HepG2 (cell line): ENCODE measurements at regions not wholly inside any gene's neighbourhood (a gene's known extent, or its start where the extent isn't known, plus 50 kb on each side); places are given as distances from the start of the nearest gene placed in this dataset.

Experiments
- ATF4 ChIP-seq, 2 experiments: fragments of 450-650 bp in 1 of 2; sonication (generic) in 1 of 2; formaldehyde crosslinking; IDR thresholded peaks; 2 replicates each; pipeline versions ENCODE4 v1.5.0 to v1.8.0; 2020 to 2022; ENCODE audit warnings: mild to moderate bottlenecking in 1 of 2, missing genetic modification reagents in 1 of 2
- ATF5 ChIP-seq: sonication (generic); formaldehyde crosslinking; IDR thresholded peaks from 2 replicates; pipeline ENCODE4 v1.4.0; 2020; ENCODE audit warnings: mild to moderate bottlenecking, low read depth, missing genetic modification reagents
- CC2D1A ChIP-seq: sonication (generic); formaldehyde crosslinking; IDR thresholded peaks from 2 replicates; pipeline ENCODE4 v1.8.1; 2023; ENCODE audit warnings: mild to moderate bottlenecking, missing genetic modification reagents
- CEBPB ChIP-seq: IDR thresholded peaks from 2 replicates; pipeline ENCODE4 v1.6.1; 2011; ENCODE audit warnings: low read depth, low read length, improper control_type of control experiment, borderline replicate concordance
- CEBPG ChIP-seq: IDR thresholded peaks from 2 replicates; pipeline ENCODE4 v1.6.1; 2016
- EP300 ChIP-seq, 3 experiments: sonication (generic) in 1 of 3; formaldehyde crosslinking in 1 of 3; IDR thresholded peaks; 2 replicates each; pipeline versions ENCODE4 v1.5.1 to v1.6.1; 2011 to 2020; ENCODE audit warnings: low read depth in 2 of 3, low read length in 2 of 3, borderline replicate concordance in 1 of 3, improper control_type of control experiment in 1 of 3, mild to moderate bottlenecking in 1 of 3, missing genetic modification reagents in 1 of 3, moderate library complexity in 1 of 3
- ERF ChIP-seq: IDR thresholded peaks from 2 replicates; pipeline ENCODE4 v1.6.1; 2018; ENCODE audit warnings: missing biosample characterization, missing genetic modification reagents
- FOXO1 ChIP-seq: sonication (generic); formaldehyde crosslinking; IDR thresholded peaks from 2 replicates; pipeline ENCODE4 v1.4.0; 2020; ENCODE audit warnings: missing genetic modification reagents
- GATAD2A ChIP-seq: IDR thresholded peaks from 2 replicates; pipeline ENCODE4 v1.6.1; 2016
- ISL2 ChIP-seq: sonication (generic); formaldehyde crosslinking; IDR thresholded peaks from 2 replicates; pipeline ENCODE4 v1.5.0; 2020; ENCODE audit warnings: missing genetic modification reagents
- KLF9 ChIP-seq: IDR thresholded peaks from 2 replicates; pipeline ENCODE4 v1.6.1; 2016; ENCODE audit warnings: low read depth
- MED1 ChIP-seq: sonication (generic); formaldehyde crosslinking; IDR thresholded peaks from 2 replicates; pipeline ENCODE4 v1.4.0; 2020; ENCODE audit warnings: missing genetic modification reagents
- NR2F6 ChIP-seq, 2 experiments: IDR thresholded peaks; 2 replicates each; pipeline ENCODE4 v1.6.1; 2016; ENCODE audit warnings: antibody characterized with exemption in 1 of 2, mild to moderate bottlenecking in 1 of 2
- PAXIP1 ChIP-seq: sonication (generic); formaldehyde crosslinking; conservative IDR thresholded peaks from 2 replicates; pipeline ENCODE4 v1.4.0; 2020; ENCODE audit warnings: mild to moderate bottlenecking, missing genetic modification reagents, moderate library complexity
- SIX4 ChIP-seq: sonication (generic); formaldehyde crosslinking; IDR thresholded peaks from 2 replicates; pipeline ENCODE4 v1.4.0; 2020; ENCODE audit warnings: missing genetic modification reagents
- SOX13 ChIP-seq, 3 experiments: fragments of 450-650 bp in 1 of 3; sonication (generic) in 1 of 3; formaldehyde crosslinking in 1 of 3; IDR thresholded peaks in 2 of 3; conservative IDR thresholded peaks in 1 of 3; 2 replicates each; pipeline versions ENCODE4 v1.5.0 to v1.6.1; 2016 to 2020; ENCODE audit warnings: antibody characterized with exemption in 1 of 3, mild to moderate bottlenecking in 1 of 3, missing compliant biosample characterization in 1 of 3, missing genetic modification reagents in 1 of 3, moderate library complexity in 1 of 3
- SOX6 ChIP-seq, 2 experiments: fragments of 450-650 bp in 1 of 2; sonication (generic) in 1 of 2; formaldehyde crosslinking in 1 of 2; IDR thresholded peaks; 2 replicates each; pipeline versions ENCODE4 v1.4.0 to v1.6.1; 2017 to 2020; ENCODE audit warnings: antibody characterized with exemption in 1 of 2, mild to moderate bottlenecking in 1 of 2, missing genetic modification reagents in 1 of 2
- ZEB1 ChIP-seq: IDR thresholded peaks from 2 replicates; pipeline ENCODE4 v1.6.1; 2012; ENCODE audit warnings: mild to moderate bottlenecking, low read depth, inconsistent platforms; ENCODE audit not compliant: insufficient replicate concordance
- ZNF101 ChIP-seq: sonication (generic); formaldehyde crosslinking; IDR thresholded peaks from 2 replicates; pipeline ENCODE4 v1.4.0; 2020; ENCODE audit warnings: mild to moderate bottlenecking, low read depth, missing genetic modification reagents, borderline replicate concordance
- ZNF234 ChIP-seq: sonication (generic); formaldehyde crosslinking; conservative IDR thresholded peaks from 2 replicates; pipeline ENCODE4 v1.5.1; 2020; ENCODE audit warnings: mild to moderate bottlenecking, missing genetic modification reagents
- ZNF383 ChIP-seq: sonication (generic); formaldehyde crosslinking; IDR thresholded peaks from 2 replicates; pipeline ENCODE4 v1.4.0; 2020; ENCODE audit warnings: missing genetic modification reagents, mild to moderate bottlenecking, borderline replicate concordance
- ZNF747 ChIP-seq: sonication (generic); formaldehyde crosslinking; IDR thresholded peaks from 2 replicates; pipeline ENCODE4 v1.8.1; 2023; ENCODE audit warnings: missing genetic modification reagents, mild to moderate bottlenecking, borderline replicate concordance
- ZNF782 ChIP-seq: sonication (generic); formaldehyde crosslinking; IDR thresholded peaks from 2 replicates; pipeline ENCODE4 v1.4.0; 2020; ENCODE audit warnings: missing genetic modification reagents, mild to moderate bottlenecking, borderline replicate concordance
- TF ChIP-seq, protein P1 (sequence below): sonication (generic); formaldehyde crosslinking; IDR thresholded peaks from 2 replicates; pipeline ENCODE4 v1.4.0; 2020; ENCODE audit warnings: missing genetic modification reagents

GRCh38 chr10:120368927-120369326, 88.1 kb upstream of the PLPP4 start (continued):
- peak; percentile 49; the same call in 1 of the 2 replicates for TF ChIP-seq ISL2 (CRISPR knock-in tag)
- TF ChIP-seq FOXO1 (CRISPR knock-in tag), result 0 out of 2 replicates have a peak, but pooled peaks have one; percentile 30
- peak; percentile 60 for TF ChIP-seq CEBPG
- TF ChIP-seq CEBPB, result peak; percentile 89
- no peak for TF ChIP-seq SOX6 (IDR thresholded peaks at IDR 0.05)
- TF ChIP-seq SOX6 (CRISPR knock-in tag; IDR thresholded peaks at IDR 0.05), result peak; percentile 46; the same call in 1 of the 2 replicates
- TF ChIP-seq EP300 (IDR thresholded peaks at IDR 0.05; ENCODE audit: low read depth in 2 of 2, low read length in 2 of 2), result peak in 1 of 2 experiments; percentile 34; a peak in 1 of 4 replicates
- no peak for TF ChIP-seq EP300 (CRISPR knock-in tag; IDR thresholded peaks at IDR 0.05; ENCODE audit: borderline replicate concordance)
- no peak for TF ChIP-seq KLF9 (CRISPR knock-in tag)
- 0 out of 2 replicates have a peak, but pooled peaks have one; percentile 14 for TF ChIP-seq MED1
- no peak for TF ChIP-seq ZNF101 (CRISPR knock-in tag)
- TF ChIP-seq CC2D1A (CRISPR knock-in tag), result no peak
- no peak for TF ChIP-seq ZNF383 (CRISPR knock-in tag)
- no peak for TF ChIP-seq SIX4
- TF ChIP-seq ZNF782, result no peak
- TF ChIP-seq ZNF747, result no peak
- peak; percentile 59 for TF ChIP-seq GATAD2A
- no peak for TF ChIP-seq SOX13 (IDR thresholded peaks at IDR 0.05)
- peak in 1 of 2 experiments; percentile 65; a peak in 2 of 4 replicates for TF ChIP-seq SOX13 (CRISPR knock-in tag; conservative IDR thresholded peaks at IDR 0.05 in 1 of 2, IDR thresholded peaks at IDR 0.05 in 1 of 2)
- TF ChIP-seq, protein P1, sequence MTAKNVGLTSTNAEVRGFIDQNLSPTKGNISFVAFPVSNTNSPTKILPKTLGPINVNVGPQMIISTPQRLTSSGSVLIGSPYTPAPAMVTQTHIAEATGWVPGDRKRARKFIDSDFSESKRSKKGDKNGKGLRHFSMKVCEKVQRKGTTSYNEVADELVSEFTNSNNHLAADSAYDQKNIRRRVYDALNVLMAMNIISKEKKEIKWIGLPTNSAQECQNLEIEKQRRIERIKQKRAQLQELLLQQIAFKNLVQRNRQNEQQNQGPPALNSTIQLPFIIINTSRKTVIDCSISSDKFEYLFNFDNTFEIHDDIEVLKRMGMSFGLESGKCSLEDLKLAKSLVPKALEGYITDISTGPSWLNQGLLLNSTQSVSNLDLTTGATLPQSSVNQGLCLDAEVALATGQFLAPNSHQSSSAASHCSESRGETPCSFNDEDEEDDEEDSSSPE (CRISPR knock-in tag), result no peak
- no peak for TF ChIP-seq ZEB1
- TF ChIP-seq ATF5 (CRISPR knock-in tag), result no peak
- TF ChIP-seq ERF (CRISPR knock-in tag), result no peak
- peak; percentile 50; the same call in 1 of the 2 replicates for TF ChIP-seq PAXIP1 (CRISPR knock-in tag)
- 0 out of 4 replicates have a peak, but pooled peaks of 1 of the 2 experiments have one; percentile 24 for TF ChIP-seq ATF4 (CRISPR knock-in tag; IDR thresholded peaks at IDR 0.05)
- TF ChIP-seq NR2F6 (IDR thresholded peaks at IDR 0.05), result peak; percentile 28; the same call in 1 of the 2 replicates
- TF ChIP-seq NR2F6 (CRISPR knock-in tag; IDR thresholded peaks at IDR 0.05), result 0 out of 2 replicates have a peak, but pooled peaks have one; percentile 12
- TF ChIP-seq ZNF234 (CRISPR knock-in tag), result no peak
